Endothelial cell of umbilical vein (primary cell): ENCODE measurements at regions not wholly inside any gene's neighbourhood (a gene's known extent, or its start where the extent isn't known, plus 50 kb on each side); places are given as distances from the start of the nearest gene placed in this dataset.

Source experiments
- BruUV-seq: library from RNA; stranded (reverse); fragments of 400-500 nt; replicated peaks from 2 replicates; lab custom pipeline; 2021; lab: Mats Ljungman, UMichigan
- CTCF ChIA-PET: fragments of 300-600, 350-600 bp; sonication (Branson Sonifier 250); formaldehyde crosslinking; loops from one replicate; lab custom pipeline; 2021; ENCODE audit warnings: antibody characterized with exemption, inconsistent platforms; lab: Charles Lee
- POLR2A ChIA-PET: fragments of 300-600, 350-600 bp; sonication (Branson Sonifier 250); formaldehyde crosslinking; loops from one replicate; lab custom pipeline; 2021; ENCODE audit warnings: antibody characterized with exemption, inconsistent platforms; lab: Charles Lee
- DNase-seq: peaks from one replicate; pipeline ENCODE4 v3.0.0-alpha.2; 2011; ENCODE audit warnings: low read depth, low spot score
- FAIRE-seq: peaks from 2 replicates; lab custom pipeline; 2011; peaks lifted over from hg19 to GRCh38; lab: Jason Lieb, UNC
- H2AFZ ChIP-seq: 2 replicates; pipeline ENCODE4 v1.6.0; 2012; ENCODE audit warnings: low read depth, low read length, control low read depth, inconsistent platforms
- H3K27ac ChIP-seq: 2 replicates; pipeline ENCODE4 v1.5.1; 2011; ENCODE audit warnings: low read depth, mild to moderate bottlenecking, control low read depth, low read length, moderate library complexity; ENCODE audit not compliant: insufficient read depth
- H3K27me3 ChIP-seq, 2 experiments: 2 replicates each; pipeline versions ENCODE4 v1.6.0 to v1.6.1; 2011; ENCODE audit warnings: low read length in 2 of 2, mixed read lengths in 1 of 2; ENCODE audit not compliant: control insufficient read depth in 2 of 2, insufficient read depth in 2 of 2
- H3K36me3 ChIP-seq, 2 experiments: 2 replicates in 1 of 2; 3 replicates in 1 of 2; pipeline ENCODE4 v1.5.1; 2011; ENCODE audit warnings: low read length in 2 of 2, mild to moderate bottlenecking in 1 of 2, moderate library complexity in 1 of 2; ENCODE audit not compliant: control insufficient read depth in 2 of 2, insufficient read depth in 2 of 2; ENCODE audit errors: extremely low read depth in 1 of 2
- H3K4me1 ChIP-seq: 3 replicates; pipeline ENCODE4 v1.5.1; 2011; ENCODE audit warnings: mild to moderate bottlenecking, low read length; ENCODE audit not compliant: control insufficient read depth, insufficient read depth; ENCODE audit errors: extremely low read depth
- H3K4me2 ChIP-seq: 2 replicates; pipeline ENCODE4 v1.6.1; 2011; ENCODE audit warnings: low read length, control low read depth, mixed read lengths; ENCODE audit not compliant: insufficient read depth
- H3K4me3 ChIP-seq, 3 experiments: fragments of 200-600 bp in 1 of 3; sonication (generic), shearing (Covaris generic) in 1 of 3; replicated peaks in 1 of 3; 2 replicates each; pipeline ENCODE4 v1.5.1; 2011 to 2016; ENCODE audit warnings: control low read depth in 3 of 3, low read length in 3 of 3, mild to moderate bottlenecking in 2 of 3, inconsistent platforms in 1 of 3, low read depth in 1 of 3, moderate library complexity in 1 of 3; ENCODE audit not compliant: insufficient read depth in 1 of 3
- H3K79me2 ChIP-seq: 2 replicates; pipeline ENCODE4 v1.6.0; 2012; ENCODE audit warnings: low read length, inconsistent platforms; ENCODE audit not compliant: control insufficient read depth, insufficient read depth
- H3K9ac ChIP-seq: replicated peaks from 2 replicates; pipeline ENCODE3; 2011; ENCODE audit warnings: low read length, control low read depth; ENCODE audit not compliant: insufficient read depth; ENCODE audit errors: extremely low read depth
- H3K9me1 ChIP-seq: replicated peaks from 3 replicates; pipeline ENCODE4 v1.6.0; 2011; ENCODE audit warnings: mild to moderate bottlenecking, low read length; ENCODE audit not compliant: control insufficient read depth, insufficient read depth; ENCODE audit errors: extremely low read depth
- H3K9me3 ChIP-seq: replicated peaks from 2 replicates; pipeline ENCODE4 v1.5.1; 2012; ENCODE audit warnings: low read length, inconsistent platforms; ENCODE audit not compliant: control insufficient read depth, insufficient read depth
- H4K20me1 ChIP-seq: replicated peaks from 2 replicates; pipeline ENCODE3; 2011; ENCODE audit warnings: mild to moderate bottlenecking, low read length; ENCODE audit not compliant: control insufficient read depth, insufficient read depth; ENCODE audit errors: extremely low read depth
- EZH2 ChIP-seq: IDR thresholded peaks from 2 replicates; pipeline ENCODE4 v1.6.1; 2012; ENCODE audit warnings: borderline replicate concordance, low read depth, mild to moderate bottlenecking, moderate library complexity, low read length, inconsistent platforms; ENCODE audit not compliant: severe bottlenecking
- JUN ChIP-seq: IDR thresholded peaks from 2 replicates; pipeline ENCODE4 v1.6.1; 2011; ENCODE audit warnings: borderline replicate concordance, low read depth; ENCODE audit not compliant: insufficient read length, insufficient read depth
- MAX ChIP-seq: IDR thresholded peaks from 2 replicates; pipeline ENCODE4 v1.6.1; 2011; ENCODE audit not compliant: insufficient read depth, insufficient read length
- MYC ChIP-seq: IDR thresholded peaks from one replicate; pipeline ENCODE4 v1.6.1; 2011; ENCODE audit warnings: mild to moderate bottlenecking, low read depth, low read length
- POLR2AphosphoS5 ChIP-seq: IDR thresholded peaks from 2 replicates; pipeline ENCODE4 v1.6.1; 2012; ENCODE audit warnings: low read depth, mild to moderate bottlenecking, control low read depth, low read length, moderate library complexity; ENCODE audit not compliant: insufficient read depth
- dilution Hi-C: fragments of 300-500 bp; cut with MboI; formaldehyde crosslinking; loops from one replicate; pipeline ENCODE4 v1.15.0; 2019; ENCODE audit warnings: low sequenced_read_pairs; ENCODE audit not compliant: extremely low pct_ligation_motif_present
- intact Hi-C: fragments of 100-400 bp; cut with micrococcal nuclease; formaldehyde crosslinking; loops from one replicate; pipeline ENCODE4 v1.10.0; 2022

GRCh38 chr5:88518131-88519016, 249.7 kb upstream of the TMEM161B start:
- no peak for FAIRE-seq
- no peaks in the 10 kb centered on the region for H3K9me1 ChIP-seq
- no peaks in the 10 kb centered on the region for H3K27me3 ChIP-seq
- intact Hi-C loops, result no loop called here
- no peak for TF ChIP-seq MYC
- TF ChIP-seq MAX, result no peak
- no peak for TF ChIP-seq JUN
- no peak for TF ChIP-seq EZH2
- no peak for TF ChIP-seq POLR2AphosphoS5
- H2AFZ ChIP-seq, result no peak overlapping the region
- H3K79me2 ChIP-seq, result no peaks in the 10 kb centered on the region
- dilution Hi-C loops, result no loop called here
- no peaks in the 10 kb centered on the region for H3K4me1 ChIP-seq
- no TSS peak for BruUV-seq
- H3K9ac ChIP-seq, result no peak overlapping the region
- no peaks in the 10 kb centered on the region for H4K20me1 ChIP-seq
- H3K4me2 ChIP-seq, result no peak overlapping the region
- POLR2A ChIA-PET, result no interaction called here
- no peak for DNase-seq
- H3K9me3 ChIP-seq, result no peaks in the 10 kb centered on the region
- no peak overlapping the region for H3K4me3 ChIP-seq
- H3K27ac ChIP-seq, result no peak overlapping the region
- no peaks in the 10 kb centered on the region for H3K36me3 ChIP-seq
- CTCF ChIA-PET, result no interaction called here
